Transverse colon (tissue), 4 donors: ENCODE measurements at regions not wholly inside any gene's neighbourhood (a gene's known extent, or its start where the extent isn't known, plus 50 kb on each side); places are given as distances from the start of the nearest gene placed in this dataset.

ENCODE experiments used
- DNase-seq: peaks from one replicate; pipeline ENCODE4 v3.0.0-alpha.2; 2019
- H3K27ac ChIP-seq, 4 donors: fragments of 200-600 bp; sonication (generic); 2 replicates each; pipeline ENCODE4 v1.5.1; 2016 to 2018; ENCODE audit warnings: inconsistent platforms in 4 of 4
- H3K27me3 ChIP-seq: fragments of 200-600 bp; sonication (generic); 2 replicates; pipeline ENCODE4 v1.5.1; 2017; ENCODE audit warnings: inconsistent platforms
- H3K36me3 ChIP-seq, 4 donors: fragments of 200-600 bp; sonication (generic); 2 replicates each; pipeline ENCODE4 v1.5.1; 2017 to 2019; ENCODE audit warnings: inconsistent platforms in 4 of 4
- H3K4me1 ChIP-seq, 4 donors: fragments of 200-600 bp; sonication (generic); 2 replicates each; pipeline ENCODE4 v1.5.1; 2017 to 2020; ENCODE audit warnings: inconsistent platforms in 4 of 4
- H3K4me3 ChIP-seq, 4 donors: fragments of 200-600 bp; sonication (generic); 1 replicate in 1 of 4; 2 replicates in 3 of 4; pipeline versions ENCODE4 v1.5.1 to v1.6.1; 2017 to 2019; ENCODE audit warnings: inconsistent platforms in 4 of 4
- H3K9me3 ChIP-seq, 2 donors: fragments of 200-600 bp; sonication (generic); 2 replicates each; pipeline ENCODE4 v1.5.1; 2017 to 2019; ENCODE audit warnings: inconsistent platforms in 2 of 2
- CTCF ChIP-seq, 5 experiments: fragments of 200-600 bp in 3 of 5; fragments of 450-650 bp in 2 of 5; sonication (generic) in 3 of 5; IDR thresholded peaks; 1 replicate in 2 of 5; 2 replicates in 3 of 5; pipeline ENCODE4 v1.5.1; 2016 to 2017; ENCODE audit warnings: antibody characterized with exemption in 5 of 5, inconsistent platforms in 3 of 5, mild to moderate bottlenecking in 2 of 5, moderate library complexity in 1 of 5
- EP300 ChIP-seq: sonication (generic); formaldehyde crosslinking; IDR thresholded peaks from one replicate; pipeline ENCODE4 v1.6.1; 2017; ENCODE audit warnings: antibody characterized with exemption, low read depth
- POLR2A ChIP-seq: fragments of 450-650 bp; IDR thresholded peaks from one replicate; pipeline ENCODE4 v1.6.1; 2016; ENCODE audit warnings: antibody characterized with exemption, mild to moderate bottlenecking, moderate library complexity
- POLR2AphosphoS5 ChIP-seq, 3 donors: sonication (generic); formaldehyde crosslinking; IDR thresholded peaks; one replicate each; pipeline ENCODE4 v1.6.1; 2016; ENCODE audit warnings: antibody characterized with exemption in 3 of 3
- WGBS, 2 donors: methylation state at CpG; one replicate each; pipeline ENCODE4 v1.1.5; 2018; ENCODE audit warnings: low coverage in 1 of 2; 5-methylcytosine and 5-hydroxymethylcytosine counted together
- in situ Hi-C, 4 donors: fragments of 200-750 bp; cut with MboI; loops; one replicate each; pipeline versions ENCODE4 v1.15.0 to v1.15.1; 2017; ENCODE audit warnings: low sequenced_read_pairs in 3 of 4, low pct_ligation_motif_present in 1 of 4, low pct_unique_long_range_greater_than_20kb in 1 of 4
- intact Hi-C: fragments of 100-400 bp; cut with DNase I; formaldehyde crosslinking; loops from one replicate; pipeline ENCODE4 v1.15.1; 2023; ENCODE audit warnings: low total_unique reads

GRCh38 chr2:156959481-156959880 is 298.0 kb upstream of the GALNT5 start:
- 100% methylated on average over 2 of the region's 4 CpGs; no CpG with 5 or more reads in 1 of the 2 donors for WGBS, 2 donors
- intact Hi-C loops: no loop called here
- in situ Hi-C loops: no loop called here

GRCh38 chr2:156982615-156983014 is 274.9 kb upstream of the GALNT5 start:
- no peaks in the 10 kb centered on the region for H3K27me3 ChIP-seq
- H3K4me3 ChIP-seq: no peak overlapping the region
- no peak overlapping the region for H3K27ac ChIP-seq
- TF ChIP-seq POLR2A: no peak
- TF ChIP-seq POLR2AphosphoS5 (IDR thresholded peaks at IDR 0.05): no peak
- no peak for TF ChIP-seq CTCF (IDR thresholded peaks at IDR 0.05)
- no peak for TF ChIP-seq EP300
- in situ Hi-C loops: no loop called here
- intact Hi-C loops: no loop called here
- no peak for DNase-seq
- H3K9me3 ChIP-seq: no peaks in the 10 kb centered on the region
- H3K36me3 ChIP-seq: no peaks in the 10 kb centered on the region
- no peaks in the 10 kb centered on the region for H3K4me1 ChIP-seq
- WGBS, 2 donors: 40 to 76% methylated on average over 2 of the region's 2 CpGs

More at GRCh38 chr2:156959481-156959880, 298.0 kb upstream of the GALNT5 start:
- Histone ChIP-seq H3K9me3 (peaks cover 4 to 5% of the 10 kb centered on the region in 2 donors), H3K4me3 (no peak overlapping the region), H3K4me1 (no peaks in the 10 kb centered on the region), H3K36me3 (no peaks in the 10 kb centered on the region), H3K27ac (no peak overlapping the region), H3K27me3 (no peaks in the 10 kb centered on the region)
- TF ChIP-seq POLR2A: no peak
- no peak for TF ChIP-seq CTCF (IDR thresholded peaks at IDR 0.05)
- no peak for TF ChIP-seq EP300
- no peak for TF ChIP-seq POLR2AphosphoS5 (IDR thresholded peaks at IDR 0.05)
- DNase-seq: no peak

DNA sequence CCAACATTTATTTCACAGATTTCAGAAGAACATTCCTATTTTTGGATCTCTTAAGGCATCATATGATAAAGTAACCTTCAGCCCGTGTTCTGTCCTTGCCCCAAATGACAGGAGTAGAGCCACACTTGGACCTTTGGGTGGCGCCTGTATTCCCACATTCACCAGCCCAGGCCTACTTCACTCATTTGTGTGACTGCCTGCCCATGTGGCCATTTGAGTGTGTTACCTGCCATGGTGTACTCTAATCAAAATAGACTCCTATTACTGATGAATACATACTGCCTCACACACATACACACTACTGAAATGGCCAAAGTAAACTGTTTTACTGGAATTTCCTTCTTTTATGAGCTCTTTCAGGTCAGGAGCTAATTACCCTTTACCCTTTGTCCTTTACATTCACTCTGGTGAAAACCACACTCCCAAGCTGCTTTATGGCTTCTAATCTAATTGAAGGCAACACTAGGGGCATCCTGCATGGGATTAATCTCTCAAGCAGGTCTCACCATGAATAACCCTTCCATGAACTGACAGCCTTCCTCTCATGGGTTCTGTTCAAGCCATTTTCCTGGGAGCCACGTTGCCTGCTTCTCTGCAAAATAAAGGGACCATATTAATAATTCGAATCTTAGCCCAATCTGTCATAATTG is 271.0 kb upstream of the GALNT5 start:
- no peak overlapping the region for H3K4me3 ChIP-seq
- H3K9me3 ChIP-seq: no peaks in the 10 kb centered on the region
- no peaks in the 10 kb centered on the region for H3K27me3 ChIP-seq
- no peak overlapping the region for H3K27ac ChIP-seq
- H3K4me1 ChIP-seq: no peaks in the 10 kb centered on the region
- 55 to 61% methylated on average over 4 of the region's 4 CpGs for WGBS, 2 donors
- no peak for DNase-seq
- H3K36me3 ChIP-seq: no peaks in the 10 kb centered on the region
- in situ Hi-C loops: no loop called here
- intact Hi-C loops: no loop called here
- TF ChIP-seq POLR2AphosphoS5 (IDR thresholded peaks at IDR 0.05): no peak
- no peak for TF ChIP-seq CTCF (IDR thresholded peaks at IDR 0.05)
- TF ChIP-seq EP300: no peak
- TF ChIP-seq POLR2A: no peak

- 61% methylated on average over 4 of the region's 4 CpGs; no CpG with 5 or more reads in 1 of the 2 donors for WGBS, 2 donors
- H3K9me3 ChIP-seq: no peaks in the 10 kb centered on the region
- no peaks in the 10 kb centered on the region for H3K27me3 ChIP-seq
- no peak overlapping the region for H3K27ac ChIP-seq
- no peaks in the 10 kb centered on the region for H3K4me1 ChIP-seq
- no peaks in the 10 kb centered on the region for H3K36me3 ChIP-seq
- no peak for TF ChIP-seq EP300
- TF ChIP-seq POLR2A: no peak
- TF ChIP-seq CTCF (IDR thresholded peaks at IDR 0.05): no peak
- no peak for TF ChIP-seq POLR2AphosphoS5 (IDR thresholded peaks at IDR 0.05)
- no peak for DNase-seq
- H3K4me3 ChIP-seq: no peak overlapping the region
- intact Hi-C loops (no loop called here), in situ Hi-C loops (no loop called here)
These were observed 257.8 kb upstream of the GALNT5 start for GRCh38 chr2:156999661-157000060.
